H9 (cell line): ENCODE measurements at regions not wholly inside any gene's neighbourhood (a gene's known extent, or its start where the extent isn't known, plus 50 kb on each side); places are given as distances from the start of the nearest gene placed in this dataset.

Source experiments
- DNase-seq: peaks from one replicate; pipeline ENCODE4 v3.0.0-alpha.2; 2017
- H2AFZ ChIP-seq: one replicate; pipeline ENCODE4 v1.6.1; 2013; ENCODE audit warnings: mild to moderate bottlenecking, low read length, control low read depth, moderate library complexity
- H2AK5ac ChIP-seq: 2 replicates; pipeline ENCODE4 v1.6.1; 2013; ENCODE audit warnings: low read length, control low read depth, mixed read lengths; ENCODE audit not compliant: insufficient read length
- H2BK120ac ChIP-seq: one replicate; pipeline ENCODE4 v1.6.1; 2013; ENCODE audit warnings: low read depth, mild to moderate bottlenecking, low read length, control low read depth, inconsistent platforms; ENCODE audit not compliant: poor library complexity, severe bottlenecking
- H2BK12ac ChIP-seq: 2 replicates; pipeline ENCODE4 v1.6.1; 2013; ENCODE audit warnings: low read length, control low read depth, mixed read lengths, low read depth; ENCODE audit not compliant: insufficient read length
- H2BK15ac ChIP-seq: 2 replicates; pipeline ENCODE4 v1.6.1; 2013; ENCODE audit warnings: low read depth, low read length, control low read depth
- H2BK20ac ChIP-seq: one replicate; pipeline ENCODE4 v1.6.1; 2013; ENCODE audit warnings: low read depth, mild to moderate bottlenecking, low read length, control low read depth, inconsistent platforms; ENCODE audit not compliant: poor library complexity, severe bottlenecking
- H2BK5ac ChIP-seq: 2 replicates; pipeline ENCODE4 v1.6.1; 2013; ENCODE audit warnings: low read length, control low read depth, mixed read lengths; ENCODE audit not compliant: insufficient read length
- H3K14ac ChIP-seq: 2 replicates; pipeline ENCODE4 v1.6.1; 2013; ENCODE audit warnings: low read length, control low read depth; ENCODE audit not compliant: insufficient read depth
- H3K18ac ChIP-seq: 2 replicates; pipeline ENCODE4 v1.6.1; 2013; ENCODE audit warnings: low read depth, mild to moderate bottlenecking, mixed read lengths, low read length, control low read depth; ENCODE audit not compliant: insufficient read length
- H3K23ac ChIP-seq: 2 replicates; pipeline ENCODE4 v1.6.1; 2013; ENCODE audit warnings: low read length, control low read depth, mixed read lengths, low read depth; ENCODE audit not compliant: insufficient read length
- H3K23me2 ChIP-seq: 2 replicates; pipeline ENCODE4 v1.6.1; 2013; ENCODE audit warnings: low read depth, mild to moderate bottlenecking, mixed read lengths, low read length, control low read depth; ENCODE audit not compliant: insufficient read length, poor library complexity, severe bottlenecking
- H3K27ac ChIP-seq: 2 replicates; pipeline ENCODE4 v1.5.1; 2013; ENCODE audit warnings: low read length, control low read depth, mixed read lengths, low read depth; ENCODE audit not compliant: insufficient read length
- H3K27me3 ChIP-seq: 2 replicates; pipeline ENCODE4 v1.6.1; 2013; ENCODE audit warnings: low read length, control low read depth, inconsistent platforms; ENCODE audit not compliant: insufficient read depth
- H3K4ac ChIP-seq: 2 replicates; pipeline ENCODE4 v1.6.1; 2013; ENCODE audit warnings: low read depth, mild to moderate bottlenecking, control low read depth, inconsistent platforms, low read length, moderate library complexity
- H3K4me1 ChIP-seq: 2 replicates; pipeline ENCODE4 v1.6.1; 2013; ENCODE audit warnings: low read length, control low read depth, inconsistent platforms; ENCODE audit not compliant: insufficient read depth
- H3K4me2 ChIP-seq: 2 replicates; pipeline ENCODE4 v1.6.1; 2013; ENCODE audit warnings: low read length, control low read depth, mixed read lengths; ENCODE audit not compliant: insufficient read length, insufficient read depth
- H3K56ac ChIP-seq: 2 replicates; pipeline ENCODE4 v1.6.1; 2013; ENCODE audit warnings: low read depth, mild to moderate bottlenecking, mixed read lengths, low read length, control low read depth; ENCODE audit not compliant: insufficient read length
- H3K79me1 ChIP-seq: 2 replicates; pipeline ENCODE4 v1.6.1; 2013; ENCODE audit warnings: low read depth, mild to moderate bottlenecking, moderate library complexity, low read length, control low read depth, inconsistent platforms; ENCODE audit not compliant: insufficient read depth, poor library complexity, severe bottlenecking
- H3K79me2 ChIP-seq: 2 replicates; pipeline ENCODE4 v1.6.1; 2013; ENCODE audit warnings: low read length, control low read depth, inconsistent platforms; ENCODE audit not compliant: insufficient read depth
- H3K9ac ChIP-seq: 2 replicates; pipeline ENCODE4 v1.6.1; 2013; ENCODE audit warnings: low read length, control low read depth, mixed read lengths; ENCODE audit not compliant: insufficient read length; ENCODE audit errors: extremely low read depth
- H3K9me3 ChIP-seq: one replicate; pipeline ENCODE4 v1.6.1; 2013; ENCODE audit warnings: low read depth, low read length, inconsistent platforms; ENCODE audit not compliant: control insufficient read depth
- H3T11ph ChIP-seq: one replicate; pipeline ENCODE4 v1.6.1; 2013; ENCODE audit warnings: mild to moderate bottlenecking, low read length, control low read depth, inconsistent platforms
- H4K20me1 ChIP-seq: one replicate; pipeline ENCODE4 v1.6.1; 2013; ENCODE audit not compliant: control insufficient read depth, insufficient read length, insufficient read depth
- H4K5ac ChIP-seq: 2 replicates; pipeline ENCODE4 v1.6.1; 2013; ENCODE audit warnings: low read depth, mild to moderate bottlenecking, mixed read lengths, low read length, control low read depth; ENCODE audit not compliant: insufficient read length
- H4K8ac ChIP-seq: replicated peaks from 2 replicates; pipeline ENCODE4 v1.6.1; 2013; ENCODE audit warnings: low read length, control low read depth, mixed read lengths, low read depth; ENCODE audit not compliant: insufficient read length
- H4K91ac ChIP-seq: 2 replicates; pipeline ENCODE4 v1.6.1; 2013; ENCODE audit warnings: low read depth, mild to moderate bottlenecking, moderate library complexity, mixed read lengths, low read length, control low read depth; ENCODE audit not compliant: insufficient read length
- H3K27ac Mint-ChIP-seq, 3 experiments: 2 replicates in 2 of 3; 3 replicates in 1 of 3; pipeline ENCODE4 v1.8.0; 2020 to 2021; ENCODE audit warnings: mixed read lengths in 3 of 3, mild to moderate bottlenecking in 1 of 3, moderate library complexity in 1 of 3
- H3K27me3 Mint-ChIP-seq: 2 replicates; pipeline ENCODE4 v1.8.0; 2021; ENCODE audit warnings: low read depth, mild to moderate bottlenecking, moderate library complexity, mixed read lengths
- H3K36me3 Mint-ChIP-seq, 3 experiments: 2 replicates in 2 of 3; 3 replicates in 1 of 3; pipeline ENCODE4 v1.8.0; 2020 to 2021; ENCODE audit warnings: low read depth in 3 of 3, mixed read lengths in 3 of 3; ENCODE audit not compliant: insufficient read depth in 1 of 3
- H3K4me1 Mint-ChIP-seq, 2 experiments: 2 replicates each; pipeline ENCODE4 v1.8.0; 2020; ENCODE audit warnings: mixed read lengths in 2 of 2
- H3K4me3 Mint-ChIP-seq, 2 experiments: 2 replicates in 1 of 2; 3 replicates in 1 of 2; pipeline ENCODE4 v1.8.0; 2020 to 2021; ENCODE audit warnings: mild to moderate bottlenecking in 2 of 2, mixed read lengths in 2 of 2, moderate library complexity in 1 of 2
- H3K9me3 Mint-ChIP-seq, 2 experiments: 2 replicates in 1 of 2; 3 replicates in 1 of 2; pipeline ENCODE4 v1.8.0; 2020; ENCODE audit warnings: mild to moderate bottlenecking in 2 of 2, mixed read lengths in 2 of 2, moderate library complexity in 1 of 2
- CTCF ChIP-seq: fragments of 200-600 bp; sonication (generic); conservative IDR thresholded peaks from 3 replicates; pipeline ENCODE4 v1.8.0; 2021; ENCODE audit warnings: antibody characterized with exemption, mild to moderate bottlenecking

GRCh38 chr2:20507711-20508110 is 60.8 kb downstream of the RHOB start:
- Histone ChIP-seq H4K20me1 (no peaks in the 10 kb centered on the region), H3K79me2 (no peaks in the 10 kb centered on the region), H3K9me3 (no peaks in the 10 kb centered on the region), H2AK5ac (no peak overlapping the region), H3K23ac (no peak overlapping the region), H2BK20ac (no peak overlapping the region), H3K18ac (no peak overlapping the region), H4K5ac (no peak overlapping the region), H3K4me1 (no peaks in the 10 kb centered on the region), H4K91ac (no peak overlapping the region), H3K56ac (no peak overlapping the region), H3T11ph (no peak overlapping the region), H2BK12ac (no peak overlapping the region), H3K4me2 (no peak overlapping the region), H2AFZ (no peak overlapping the region), H3K27ac (no peak overlapping the region), H3K14ac (no peak overlapping the region), H2BK120ac (no peak overlapping the region), H2BK5ac (no peak overlapping the region), H3K27me3 (no peaks in the 10 kb centered on the region), H3K9ac (no peak overlapping the region), H2BK15ac (no peak overlapping the region), H3K23me2 (no peaks in the 10 kb centered on the region), H3K79me1 (no peaks in the 10 kb centered on the region), H4K8ac (no peak overlapping the region), H3K4ac (no peak overlapping the region)
- Mint-ChIP-seq H3K27ac (no peak overlapping the region), H3K9me3 (no peaks in the 10 kb centered on the region), H3K4me3 (no peak overlapping the region), H3K4me1 (peaks cover 20 to 22% of the 10 kb centered on the region in 2 experiments), H3K27me3 (no peaks in the 10 kb centered on the region), H3K36me3 (no peaks in the 10 kb centered on the region)
- DNase-seq = no peak
- TF ChIP-seq CTCF = no peak
